ENCODE measurements at regions not wholly inside any gene's neighbourhood (a gene's known extent, or its start where the extent isn't known, plus 50 kb on each side); places are given as distances from the start of the nearest gene placed in this dataset.

GRCh38 chr16:73879621-73880020 lies 417.0 kb upstream of the PSMD7 start:
- TF ChIP-seq CTCF (optimal IDR thresholded peaks at IDR 0.05 in 1 of 3, IDR thresholded peaks at IDR 0.05 in 1 of 3, conservative IDR thresholded peaks at IDR 0.05 in 1 of 3; ENCODE audit: extremely low read depth in 1 of 3, insufficient read depth in 2 of 3, low read length in 3 of 3) (no peak), EZH2 (IDR thresholded peaks at IDR 0.05; ENCODE audit: low read length) (no peak)

All from keratinocyte (primary cell).